HepG2 (cell line): ENCODE measurements at regions not wholly inside any gene's neighbourhood (a gene's known extent, or its start where the extent isn't known, plus 50 kb on each side); places are given as distances from the start of the nearest gene placed in this dataset.

ENCODE experiments used
- AGO1 ChIP-seq: fragments of 200-400 bp; formaldehyde crosslinking; IDR thresholded peaks from 2 replicates; pipeline ENCODE4 v1.6.1; 2017; ENCODE audit warnings: mild to moderate bottlenecking, low read depth, low read length, moderate library complexity; ENCODE audit not compliant: poor library complexity, severe bottlenecking
- CBX5 ChIP-seq: sonication (generic); formaldehyde crosslinking; IDR thresholded peaks from 2 replicates; pipeline ENCODE4 v1.4.0; 2020; ENCODE audit warnings: missing genetic modification reagents, borderline replicate concordance
- GABPA ChIP-seq, 2 experiments: IDR thresholded peaks; 2 replicates each; pipeline ENCODE4 v1.6.1; 2011 to 2016; ENCODE audit warnings: low read depth in 2 of 2, low read length in 1 of 2, missing biosample characterization in 1 of 2, missing genetic modification characterization in 1 of 2
- SIN3A ChIP-seq: IDR thresholded peaks from 2 replicates; pipeline ENCODE4 v1.6.1; 2011; ENCODE audit warnings: low read depth, mild to moderate bottlenecking, control low read depth, low read length, borderline replicate concordance
- TBL1XR1 ChIP-seq: fragments of 150-350 bp; IDR thresholded peaks from 2 replicates; pipeline ENCODE4 v1.6.1; 2014; ENCODE audit warnings: borderline replicate concordance, low read length; ENCODE audit not compliant: partially characterized antibody
- TBP ChIP-seq: sonication (generic); formaldehyde crosslinking; IDR thresholded peaks from 2 replicates; pipeline ENCODE4 v1.5.0; 2020; ENCODE audit warnings: missing genetic modification reagents
- ZBTB7A ChIP-seq: sonication (generic); formaldehyde crosslinking; IDR thresholded peaks from 2 replicates; pipeline ENCODE4 v1.8.0; 2022; ENCODE audit warnings: mild to moderate bottlenecking, missing genetic modification reagents
- ZGPAT ChIP-seq: IDR thresholded peaks from 2 replicates; pipeline ENCODE4 v1.6.1; 2016; ENCODE audit warnings: mild to moderate bottlenecking
- TF ChIP-seq, protein P1 (sequence below): sonication (generic); formaldehyde crosslinking; IDR thresholded peaks from 2 replicates; pipeline ENCODE4 v1.5.0; 2020; ENCODE audit warnings: mild to moderate bottlenecking, missing genetic modification reagents, moderate library complexity
- TF ChIP-seq, protein P2 (sequence below): sonication (generic); formaldehyde crosslinking; IDR thresholded peaks from 2 replicates; pipeline ENCODE4 v1.5.1; 2020; ENCODE audit warnings: mild to moderate bottlenecking, missing genetic modification reagents, moderate library complexity
- TF ChIP-seq, protein P3 (sequence below), 2 experiments: sonication (generic) in 1 of 2; formaldehyde crosslinking in 1 of 2; IDR thresholded peaks; 2 replicates each; pipeline versions ENCODE4 v1.5.1 to v1.6.1; 2011 to 2020; ENCODE audit warnings: borderline replicate concordance in 1 of 2, low read depth in 1 of 2, low read length in 1 of 2, mild to moderate bottlenecking in 1 of 2, missing genetic modification reagents in 1 of 2, moderate library complexity in 1 of 2

- no peak for TF ChIP-seq GABPA (IDR thresholded peaks at IDR 0.05; ENCODE audit: low read depth, low read length)
- no peak for TF ChIP-seq GABPA (CRISPR knock-in tag; IDR thresholded peaks at IDR 0.05; ENCODE audit: low read depth)
- TF ChIP-seq, protein P1, sequence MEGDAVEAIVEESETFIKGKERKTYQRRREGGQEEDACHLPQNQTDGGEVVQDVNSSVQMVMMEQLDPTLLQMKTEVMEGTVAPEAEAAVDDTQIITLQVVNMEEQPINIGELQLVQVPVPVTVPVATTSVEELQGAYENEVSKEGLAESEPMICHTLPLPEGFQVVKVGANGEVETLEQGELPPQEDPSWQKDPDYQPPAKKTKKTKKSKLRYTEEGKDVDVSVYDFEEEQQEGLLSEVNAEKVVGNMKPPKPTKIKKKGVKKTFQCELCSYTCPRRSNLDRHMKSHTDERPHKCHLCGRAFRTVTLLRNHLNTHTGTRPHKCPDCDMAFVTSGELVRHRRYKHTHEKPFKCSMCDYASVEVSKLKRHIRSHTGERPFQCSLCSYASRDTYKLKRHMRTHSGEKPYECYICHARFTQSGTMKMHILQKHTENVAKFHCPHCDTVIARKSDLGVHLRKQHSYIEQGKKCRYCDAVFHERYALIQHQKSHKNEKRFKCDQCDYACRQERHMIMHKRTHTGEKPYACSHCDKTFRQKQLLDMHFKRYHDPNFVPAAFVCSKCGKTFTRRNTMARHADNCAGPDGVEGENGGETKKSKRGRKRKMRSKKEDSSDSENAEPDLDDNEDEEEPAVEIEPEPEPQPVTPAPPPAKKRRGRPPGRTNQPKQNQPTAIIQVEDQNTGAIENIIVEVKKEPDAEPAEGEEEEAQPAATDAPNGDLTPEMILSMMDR (CRISPR knock-in tag) = no peak
- TF ChIP-seq, protein P2, sequence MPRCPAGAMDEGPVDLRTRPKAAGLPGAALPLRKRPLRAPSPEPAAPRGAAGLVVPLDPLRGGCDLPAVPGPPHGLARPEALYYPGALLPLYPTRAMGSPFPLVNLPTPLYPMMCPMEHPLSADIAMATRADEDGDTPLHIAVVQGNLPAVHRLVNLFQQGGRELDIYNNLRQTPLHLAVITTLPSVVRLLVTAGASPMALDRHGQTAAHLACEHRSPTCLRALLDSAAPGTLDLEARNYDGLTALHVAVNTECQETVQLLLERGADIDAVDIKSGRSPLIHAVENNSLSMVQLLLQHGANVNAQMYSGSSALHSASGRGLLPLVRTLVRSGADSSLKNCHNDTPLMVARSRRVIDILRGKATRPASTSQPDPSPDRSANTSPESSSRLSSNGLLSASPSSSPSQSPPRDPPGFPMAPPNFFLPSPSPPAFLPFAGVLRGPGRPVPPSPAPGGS (CRISPR knock-in tag) = no peak
- no peak for TF ChIP-seq ZGPAT (CRISPR knock-in tag)
- TF ChIP-seq AGO1 = no peak
- no peak for TF ChIP-seq TBL1XR1
- TF ChIP-seq TBP (CRISPR knock-in tag) = no peak
- TF ChIP-seq SIN3A = no peak
- no peak for TF ChIP-seq ZBTB7A
- no peak for TF ChIP-seq CBX5 (CRISPR knock-in tag)
- TF ChIP-seq, protein P3, sequence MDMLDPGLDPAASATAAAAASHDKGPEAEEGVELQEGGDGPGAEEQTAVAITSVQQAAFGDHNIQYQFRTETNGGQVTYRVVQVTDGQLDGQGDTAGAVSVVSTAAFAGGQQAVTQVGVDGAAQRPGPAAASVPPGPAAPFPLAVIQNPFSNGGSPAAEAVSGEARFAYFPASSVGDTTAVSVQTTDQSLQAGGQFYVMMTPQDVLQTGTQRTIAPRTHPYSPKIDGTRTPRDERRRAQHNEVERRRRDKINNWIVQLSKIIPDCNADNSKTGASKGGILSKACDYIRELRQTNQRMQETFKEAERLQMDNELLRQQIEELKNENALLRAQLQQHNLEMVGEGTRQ (IDR thresholded peaks at IDR 0.05; ENCODE audit: low read depth, low read length) = no peak
- TF ChIP-seq, protein P3 (CRISPR knock-in tag; IDR thresholded peaks at IDR 0.05; ENCODE audit: borderline replicate concordance) = no peak
Observed at GRCh38 chr3:170712798-170713197, 126.9 kb upstream of the SLC7A14 start.
